ENCODE measurements at regions not wholly inside any gene's neighbourhood (a gene's known extent, or its start where the extent isn't known, plus 50 kb on each side); places are given as distances from the start of the nearest gene placed in this dataset.

DNA sequence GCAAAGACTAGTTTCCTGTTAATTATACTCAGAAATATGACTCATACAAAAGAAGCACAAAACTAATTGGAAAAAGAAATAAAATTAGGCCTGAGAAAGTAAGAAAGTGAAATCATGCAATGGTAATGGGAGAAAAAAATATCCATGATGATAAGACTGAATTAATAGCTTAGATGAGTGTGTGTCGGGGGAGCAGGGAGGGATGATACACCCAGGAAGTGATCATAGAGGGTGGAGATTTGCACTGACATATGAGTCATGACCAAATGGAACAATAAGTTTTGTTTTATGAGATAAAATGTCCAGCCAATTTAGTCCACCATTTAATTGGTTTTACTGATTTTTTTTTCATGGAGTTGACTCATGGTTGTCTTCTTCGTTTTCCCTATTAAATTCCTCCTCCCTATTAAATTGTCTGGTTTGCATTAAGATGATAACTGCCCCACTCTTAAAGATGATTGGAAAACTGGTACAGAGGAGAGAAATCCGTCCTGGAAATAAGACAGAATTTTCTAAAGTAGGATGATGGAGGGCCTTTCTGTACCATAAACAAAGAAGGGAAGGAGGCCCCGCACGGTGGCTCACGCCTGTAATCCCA lies 111.7 kb upstream of the KCNJ6 start:
- Histone ChIP-seq H4K8ac (ENCODE audit: low read depth, low read length) (no peak overlapping the region), H3K9ac (ENCODE audit: low read length) (no peak overlapping the region), H4K12ac (ENCODE audit: low read depth, low read length) (no peak overlapping the region), H2BK12ac (ENCODE audit: low read length) (no peak overlapping the region), H3K4me1 (ENCODE audit: control insufficient read depth in 1 of 2, insufficient read depth in 2 of 2, low read length in 2 of 2) (no peaks in the 10 kb centered on the region), H3K27me3 (ENCODE audit: insufficient read depth, low read length) (no peaks in the 10 kb centered on the region), H3K4ac (ENCODE audit: low read depth, low read length) (no peak overlapping the region), H2BK120ac (ENCODE audit: insufficient read depth, low read length, poor library complexity) (no peak overlapping the region), H3K18ac (ENCODE audit: low read length) (no peak overlapping the region), H2AK5ac (ENCODE audit: low read length) (no peak overlapping the region), H3K9me3 (ENCODE audit: insufficient read depth, low read depth, low read length) (peaks cover 1% of the 10 kb centered on the region), H3K4me3 (ENCODE audit: low read depth, low read length) (no peak overlapping the region), H3K79me2 (ENCODE audit: control insufficient read depth, insufficient read depth, low read length, poor library complexity) (no peaks in the 10 kb centered on the region), H3K79me1 (ENCODE audit: low read length) (no peaks in the 10 kb centered on the region), H2AFZ (ENCODE audit: insufficient read depth, low read length, poor library complexity) (no peak overlapping the region), H3K23ac (ENCODE audit: low read length) (no peak overlapping the region), H3K27ac (ENCODE audit: low read depth, low read length) (no peak overlapping the region), H3K4me2 (ENCODE audit: low read length) (no peak overlapping the region), H4K91ac (ENCODE audit: low read depth, low read length) (no peak overlapping the region), H3K36me3 (ENCODE audit: control insufficient read depth in 1 of 2, insufficient read depth in 2 of 2, low read length in 2 of 2) (no peaks in the 10 kb centered on the region), H3K14ac (ENCODE audit: low read length) (no peak overlapping the region), H2BK5ac (ENCODE audit: low read depth, low read length, poor library complexity) (no peak overlapping the region)
- no CpG with 5 or more reads among the region's 6 CpGs for WGBS (ENCODE audit: extremely low coverage, insufficient coverage, insufficient read length)
- no peak for DNase-seq

DNA sequence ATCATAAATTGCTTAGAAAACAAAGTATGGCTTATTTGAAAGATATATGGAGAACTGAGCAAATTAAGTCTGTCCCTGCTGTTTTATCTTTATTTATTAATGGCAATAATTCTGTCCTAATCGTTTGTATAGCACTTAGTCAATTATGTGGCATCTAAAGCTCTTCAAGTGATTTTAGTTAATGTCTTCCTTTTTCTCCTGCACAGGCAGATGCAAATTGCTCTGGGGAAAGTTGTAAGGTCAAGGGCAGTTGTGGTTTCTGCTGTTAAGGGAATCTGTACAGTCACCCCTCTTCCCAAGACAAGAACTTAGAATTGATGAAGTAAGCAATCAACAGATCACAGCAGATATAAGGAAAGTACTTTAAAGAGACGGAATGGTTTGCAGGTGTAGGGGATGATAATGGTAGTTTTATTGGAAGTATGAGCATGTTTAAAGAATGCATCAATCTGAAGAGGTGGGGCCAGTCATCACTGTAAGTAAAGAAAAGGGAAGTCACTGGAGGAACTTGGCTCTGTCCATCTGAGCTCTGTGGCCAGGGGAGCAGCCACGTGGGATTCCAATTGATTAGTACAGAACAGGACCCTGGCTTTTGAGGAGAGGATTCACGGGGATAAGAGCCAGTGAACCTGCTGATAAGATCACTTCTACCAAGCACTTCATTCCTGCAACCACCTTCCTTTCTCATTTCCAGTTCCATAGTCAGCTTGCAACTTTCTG lies 116.0 kb upstream of the KCNJ6 start:
- Histone ChIP-seq H2AK5ac (ENCODE audit: low read length) (no peak overlapping the region), H3K14ac (ENCODE audit: low read length) (no peak overlapping the region), H3K4me2 (ENCODE audit: low read length) (no peak overlapping the region), H3K4ac (ENCODE audit: low read depth, low read length) (no peak overlapping the region), H4K91ac (ENCODE audit: low read depth, low read length) (no peak overlapping the region), H3K23ac (ENCODE audit: low read length) (no peak overlapping the region), H3K27ac (ENCODE audit: low read depth, low read length) (no peak overlapping the region), H2BK12ac (ENCODE audit: low read length) (no peak overlapping the region), H3K4me3 (ENCODE audit: low read depth, low read length) (no peak overlapping the region), H2BK5ac (ENCODE audit: low read depth, low read length, poor library complexity) (no peak overlapping the region), H3K27me3 (ENCODE audit: insufficient read depth, low read length) (no peaks in the 10 kb centered on the region), H4K8ac (ENCODE audit: low read depth, low read length) (no peak overlapping the region), H3K79me1 (ENCODE audit: low read length) (no peaks in the 10 kb centered on the region), H3K9me3 (ENCODE audit: insufficient read depth, low read depth, low read length) (no peaks in the 10 kb centered on the region), H3K36me3 (ENCODE audit: control insufficient read depth in 1 of 2, insufficient read depth in 2 of 2, low read length in 2 of 2) (no peaks in the 10 kb centered on the region), H4K12ac (ENCODE audit: low read depth, low read length) (no peak overlapping the region), H2BK120ac (ENCODE audit: insufficient read depth, low read length, poor library complexity) (no peak overlapping the region), H3K9ac (ENCODE audit: low read length) (no peak overlapping the region), H2AFZ (ENCODE audit: insufficient read depth, low read length, poor library complexity) (no peak overlapping the region), H3K18ac (ENCODE audit: low read length) (no peak overlapping the region), H3K79me2 (ENCODE audit: control insufficient read depth, insufficient read depth, low read length, poor library complexity) (no peaks in the 10 kb centered on the region), H3K4me1 (ENCODE audit: control insufficient read depth in 1 of 2, insufficient read depth in 2 of 2, low read length in 2 of 2) (no peaks in the 10 kb centered on the region)
- DNase-seq, result no peak
- no CpG with 5 or more reads among the region's 4 CpGs for WGBS (ENCODE audit: extremely low coverage, insufficient coverage, insufficient read length)

- H3K27me3 ChIP-seq (ENCODE audit: insufficient read depth, low read length), result no peaks in the 10 kb centered on the region
- no peak overlapping the region for H4K12ac ChIP-seq (ENCODE audit: low read depth, low read length)
- no peak overlapping the region for H2BK120ac ChIP-seq (ENCODE audit: insufficient read depth, low read length, poor library complexity)
- no peaks in the 10 kb centered on the region for H3K79me2 ChIP-seq (ENCODE audit: control insufficient read depth, insufficient read depth, low read length, poor library complexity)
- DNase-seq, result no peak
- H3K36me3 ChIP-seq (ENCODE audit: control insufficient read depth in 1 of 2, insufficient read depth in 2 of 2, low read length in 2 of 2), result no peaks in the 10 kb centered on the region
- H4K91ac ChIP-seq (ENCODE audit: low read depth, low read length), result no peak overlapping the region
- no peak overlapping the region for H3K9ac ChIP-seq (ENCODE audit: low read length)
- no peak overlapping the region for H3K4me2 ChIP-seq (ENCODE audit: low read length)
- H3K18ac ChIP-seq (ENCODE audit: low read length), result no peak overlapping the region
- H2BK12ac ChIP-seq (ENCODE audit: low read length), result no peak overlapping the region
- H3K4ac ChIP-seq (ENCODE audit: low read depth, low read length), result no peak overlapping the region
- WGBS (ENCODE audit: extremely low coverage, insufficient coverage, insufficient read length), result no CpG with 5 or more reads among the region's 7 CpGs
- no peak overlapping the region for H3K23ac ChIP-seq (ENCODE audit: low read length)
- no peak overlapping the region for H2AFZ ChIP-seq (ENCODE audit: insufficient read depth, low read length, poor library complexity)
- H2BK5ac ChIP-seq (ENCODE audit: low read depth, low read length, poor library complexity), result no peak overlapping the region
- no peak overlapping the region for H3K14ac ChIP-seq (ENCODE audit: low read length)
- H4K8ac ChIP-seq (ENCODE audit: low read depth, low read length), result no peak overlapping the region
- H3K27ac ChIP-seq (ENCODE audit: low read depth, low read length), result no peak overlapping the region
- no peak overlapping the region for H2AK5ac ChIP-seq (ENCODE audit: low read length)
- H3K4me3 ChIP-seq (ENCODE audit: low read depth, low read length), result no peak overlapping the region
- no peaks in the 10 kb centered on the region for H3K9me3 ChIP-seq (ENCODE audit: insufficient read depth, low read depth, low read length)
- no peaks in the 10 kb centered on the region for H3K79me1 ChIP-seq (ENCODE audit: low read length)
- H3K4me1 ChIP-seq (ENCODE audit: control insufficient read depth in 1 of 2, insufficient read depth in 2 of 2, low read length in 2 of 2), result no peaks in the 10 kb centered on the region
These were observed 119.8 kb upstream of the KCNJ6 start for GRCh38 chr21:38036016-38036415.

GRCh38 chr21:38037416-38037815 lies 121.2 kb upstream of the KCNJ6 start:
- no peak for DNase-seq
- H2BK5ac ChIP-seq (ENCODE audit: low read depth, low read length, poor library complexity), result no peak overlapping the region
- no peak overlapping the region for H3K23ac ChIP-seq (ENCODE audit: low read length)
- no peak overlapping the region for H2BK120ac ChIP-seq (ENCODE audit: insufficient read depth, low read length, poor library complexity)
- no peaks in the 10 kb centered on the region for H3K27me3 ChIP-seq (ENCODE audit: insufficient read depth, low read length)
- no peak overlapping the region for H4K8ac ChIP-seq (ENCODE audit: low read depth, low read length)
- H3K36me3 ChIP-seq (ENCODE audit: control insufficient read depth in 1 of 2, insufficient read depth in 2 of 2, low read length in 2 of 2), result no peaks in the 10 kb centered on the region
- no peak overlapping the region for H3K9ac ChIP-seq (ENCODE audit: low read length)
- H4K91ac ChIP-seq (ENCODE audit: low read depth, low read length), result no peak overlapping the region
- no peak overlapping the region for H2AFZ ChIP-seq (ENCODE audit: insufficient read depth, low read length, poor library complexity)
- WGBS (ENCODE audit: extremely low coverage, insufficient coverage, insufficient read length), result no CpG with 5 or more reads among the region's 3 CpGs
- no peaks in the 10 kb centered on the region for H3K79me2 ChIP-seq (ENCODE audit: control insufficient read depth, insufficient read depth, low read length, poor library complexity)
- H3K4me3 ChIP-seq (ENCODE audit: low read depth, low read length), result no peak overlapping the region
- no peaks in the 10 kb centered on the region for H3K9me3 ChIP-seq (ENCODE audit: insufficient read depth, low read depth, low read length)
- no peak overlapping the region for H4K12ac ChIP-seq (ENCODE audit: low read depth, low read length)
- no peak overlapping the region for H3K27ac ChIP-seq (ENCODE audit: low read depth, low read length)
- no peak overlapping the region for H3K14ac ChIP-seq (ENCODE audit: low read length)
- no peak overlapping the region for H2AK5ac ChIP-seq (ENCODE audit: low read length)
- H3K18ac ChIP-seq (ENCODE audit: low read length), result no peak overlapping the region
- H2BK12ac ChIP-seq (ENCODE audit: low read length), result no peak overlapping the region
- no peak overlapping the region for H3K4me2 ChIP-seq (ENCODE audit: low read length)
- no peaks in the 10 kb centered on the region for H3K79me1 ChIP-seq (ENCODE audit: low read length)
- H3K4ac ChIP-seq (ENCODE audit: low read depth, low read length), result no peak overlapping the region
- H3K4me1 ChIP-seq (ENCODE audit: control insufficient read depth in 1 of 2, insufficient read depth in 2 of 2, low read length in 2 of 2), result no peaks in the 10 kb centered on the region

Data from trophoblast cell (in vitro differentiated cells and primary cell).